ENCODE measurements at regions not wholly inside any gene's neighbourhood (a gene's known extent, or its start where the extent isn't known, plus 50 kb on each side); places are given as distances from the start of the nearest gene placed in this dataset.

DNA sequence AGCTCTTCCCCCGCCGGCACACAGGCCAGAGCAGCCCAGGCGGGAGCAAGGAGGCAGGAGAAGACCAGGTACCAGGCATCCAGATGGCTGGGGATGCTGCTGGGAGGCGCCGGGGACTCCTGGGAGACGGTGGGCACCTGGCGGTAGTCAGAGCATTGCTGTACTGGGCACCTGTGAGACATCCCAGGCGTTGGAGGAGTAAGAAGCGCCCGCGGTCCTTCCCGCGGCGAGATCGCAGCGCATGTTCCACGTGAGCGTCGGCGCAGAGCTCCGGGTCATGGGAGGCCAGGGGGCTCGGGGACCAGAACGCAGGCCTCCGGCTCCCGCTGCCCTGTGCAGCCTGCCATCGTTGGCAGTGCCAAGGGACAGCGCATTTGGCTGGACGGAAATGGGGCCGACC, 293.7 kb upstream of the CDYL start:
- Histone ChIP-seq H3K4me3 (ENCODE audit: low read depth in 1 of 2, low read length in 1 of 2) (no peak overlapping the region), H3K36me3 (no peaks in the 10 kb centered on the region), H3K27ac (no peak overlapping the region), H3K4me1 (ENCODE audit: control insufficient read depth in 1 of 2, insufficient read depth in 1 of 2, low read depth in 1 of 2, low read length in 1 of 2) (no peaks in the 10 kb centered on the region), H3K9me3 (no peaks in the 10 kb centered on the region), H3K27me3 (no peaks in the 10 kb centered on the region)
- no peak for TF ChIP-seq CTCF (IDR thresholded peaks at IDR 0.05)

DNA sequence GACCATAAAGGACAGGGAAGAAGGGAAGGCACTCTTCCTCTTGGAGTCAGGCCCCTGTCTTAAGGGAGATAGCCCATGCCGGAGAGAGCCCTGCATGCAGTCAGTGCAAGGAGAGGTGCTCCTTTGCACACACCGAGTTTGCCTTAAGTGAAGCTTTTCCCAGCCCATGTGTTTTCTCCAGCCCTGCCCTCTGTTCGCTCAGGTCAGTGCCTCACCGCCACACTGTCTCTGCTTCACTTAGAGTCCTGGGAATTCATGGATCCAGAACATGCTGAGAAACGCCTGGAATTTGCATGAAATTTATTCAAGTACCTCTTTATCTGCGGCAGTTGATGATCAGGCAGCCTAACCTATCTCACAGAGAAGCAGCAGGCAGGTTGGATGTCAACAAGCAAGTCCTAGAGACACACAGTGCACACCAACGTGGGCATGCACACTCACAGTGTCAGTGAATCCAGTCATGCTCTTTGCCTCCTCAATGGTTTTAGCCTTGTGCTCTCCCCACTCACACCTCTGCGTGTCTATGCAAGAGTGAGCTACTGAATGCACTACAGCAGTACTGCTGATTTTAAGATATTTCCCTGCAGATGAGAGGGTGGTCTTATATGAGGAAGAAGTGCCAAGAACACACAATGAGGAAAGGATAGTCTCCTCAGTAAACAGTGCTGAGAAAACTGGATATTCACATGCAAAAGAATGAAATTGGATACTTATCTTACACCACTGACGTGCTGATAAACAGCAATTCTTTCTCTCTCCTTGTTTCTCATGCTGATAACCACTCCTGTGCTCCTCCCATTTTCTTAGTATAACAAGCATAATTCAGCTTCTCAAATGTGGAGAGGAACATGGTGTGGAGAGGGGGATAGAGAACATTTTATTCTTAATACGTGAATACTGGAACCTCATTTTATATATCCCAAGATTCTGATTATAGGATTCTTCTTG, 295.1 kb upstream of the CDYL start:
- TF ChIP-seq CTCF (IDR thresholded peaks at IDR 0.05) = no peak
- no peaks in the 10 kb centered on the region for H3K4me1 ChIP-seq (ENCODE audit: control insufficient read depth in 1 of 2, insufficient read depth in 1 of 2, low read depth in 1 of 2, low read length in 1 of 2)

GRCh38 chr6:4478098-4478497, 298.1 kb upstream of the CDYL start:
- no peak for TF ChIP-seq CTCF (IDR thresholded peaks at IDR 0.05)
- Histone ChIP-seq H3K4me1 (ENCODE audit: control insufficient read depth in 1 of 2, insufficient read depth in 1 of 2, low read depth in 1 of 2, low read length in 1 of 2) (no peaks in the 10 kb centered on the region), H3K36me3 (no peaks in the 10 kb centered on the region), H3K4me3 (ENCODE audit: low read depth in 1 of 2, low read length in 1 of 2) (no peak overlapping the region), H3K27ac (no peak overlapping the region), H3K27me3 (no peaks in the 10 kb centered on the region), H3K9me3 (no peaks in the 10 kb centered on the region)

More for the DNA sequence above, 295.1 kb upstream of the CDYL start:
- H3K36me3 ChIP-seq = no peaks in the 10 kb centered on the region
- H3K4me3 ChIP-seq (ENCODE audit: low read depth in 1 of 2, low read length in 1 of 2) = no peak overlapping the region
- no peaks in the 10 kb centered on the region for H3K9me3 ChIP-seq
- H3K27me3 ChIP-seq = no peaks in the 10 kb centered on the region
- no peak overlapping the region for H3K27ac ChIP-seq

DNA sequence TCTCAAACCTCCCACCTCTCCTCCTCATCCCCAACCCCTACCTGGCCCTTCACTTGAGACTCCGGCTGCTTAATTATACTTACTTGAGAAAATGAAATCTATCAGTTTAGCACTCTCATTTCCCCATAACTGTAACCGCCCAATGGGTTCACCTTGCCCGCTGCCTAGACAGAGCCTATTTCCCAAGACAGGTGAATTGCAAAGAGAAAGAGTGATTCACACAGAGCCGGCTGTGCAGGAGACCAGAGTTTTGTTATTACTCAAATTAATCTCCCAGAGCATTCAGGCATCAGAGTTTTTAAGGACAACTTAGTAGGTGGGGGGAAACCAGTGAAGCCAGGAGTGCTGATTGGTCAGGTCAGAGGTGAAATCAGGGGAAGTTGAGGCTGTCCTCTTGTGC, 301.4 kb upstream of the CDYL start:
- TF ChIP-seq CTCF (IDR thresholded peaks at IDR 0.05) = no peak
- no peaks in the 10 kb centered on the region for H3K27me3 ChIP-seq
- no peaks in the 10 kb centered on the region for H3K36me3 ChIP-seq
- no peak overlapping the region for H3K4me3 ChIP-seq (ENCODE audit: low read depth in 1 of 2, low read length in 1 of 2)
- H3K9me3 ChIP-seq = peaks cover 6% of the 10 kb centered on the region
- H3K27ac ChIP-seq = no peak overlapping the region
- no peaks in the 10 kb centered on the region for H3K4me1 ChIP-seq (ENCODE audit: control insufficient read depth in 1 of 2, insufficient read depth in 1 of 2, low read depth in 1 of 2, low read length in 1 of 2)

- no peaks in the 10 kb centered on the region for H3K27me3 ChIP-seq
- H3K27ac ChIP-seq = no peak overlapping the region
- H3K4me1 ChIP-seq (ENCODE audit: control insufficient read depth in 1 of 2, insufficient read depth in 1 of 2, low read depth in 1 of 2, low read length in 1 of 2) = no peaks in the 10 kb centered on the region
- H3K9me3 ChIP-seq = peaks cover 6% of the 10 kb centered on the region
- H3K4me3 ChIP-seq (ENCODE audit: low read depth in 1 of 2, low read length in 1 of 2) = no peak overlapping the region
- no peak for TF ChIP-seq CTCF (IDR thresholded peaks at IDR 0.05)
- no peaks in the 10 kb centered on the region for H3K36me3 ChIP-seq
Measured at GRCh38 chr6:4472969-4473642, 303.1 kb upstream of the CDYL start.
